Breast epithelium (tissue), 4 donors: ENCODE measurements at regions not wholly inside any gene's neighbourhood (a gene's known extent, or its start where the extent isn't known, plus 50 kb on each side); places are given as distances from the start of the nearest gene placed in this dataset.

Source experiments
- DNase-seq, 2 donors: peaks; one replicate each; pipeline ENCODE4 v3.0.0-alpha.2; 2019; ENCODE audit warnings: low spot score in 2 of 2
- H3K27ac ChIP-seq, 2 donors: fragments of 200-600 bp; sonication (generic) in 1 of 2; one replicate each; pipeline ENCODE4 v1.5.1; 2016 to 2019; ENCODE audit warnings: mild to moderate bottlenecking in 1 of 2
- H3K27me3 ChIP-seq, 2 donors: fragments of 200-600 bp; sonication (generic) in 1 of 2; one replicate each; pipeline versions ENCODE4 v1.5.1 to v1.6.0; 2017 to 2019; ENCODE audit warnings: control low read depth in 1 of 2, mild to moderate bottlenecking in 1 of 2
- H3K36me3 ChIP-seq: fragments of 200-600 bp; one replicate; pipeline ENCODE4 v1.5.1; 2019
- H3K4me1 ChIP-seq, 2 donors: fragments of 200-600 bp; sonication (generic); one replicate each; pipeline ENCODE4 v1.5.1; 2016 to 2019; ENCODE audit warnings: control low read depth in 1 of 2
- H3K4me3 ChIP-seq, 3 donors: fragments of 200-600 bp; sonication (generic); 1 replicate in 2 of 3; 2 replicates in 1 of 3; pipeline ENCODE4 v1.5.1; 2016 to 2019; ENCODE audit warnings: mild to moderate bottlenecking in 3 of 3, moderate library complexity in 2 of 3
- H3K9me3 ChIP-seq, 2 donors: fragments of 200-600 bp; sonication (generic) in 1 of 2; one replicate each; pipeline ENCODE4 v1.5.1; 2016 to 2019; ENCODE audit warnings: control low read depth in 1 of 2
- CTCF ChIP-seq, 3 donors: fragments of 450-650 bp; IDR thresholded peaks; one replicate each; pipeline ENCODE4 v1.5.1; 2016 to 2017; ENCODE audit warnings: antibody characterized with exemption in 3 of 3, mild to moderate bottlenecking in 3 of 3, moderate library complexity in 3 of 3
- POLR2A ChIP-seq: fragments of 450-650 bp; IDR thresholded peaks from one replicate; pipeline ENCODE4 v1.6.1; 2016; ENCODE audit warnings: antibody characterized with exemption, mild to moderate bottlenecking, moderate library complexity
- POLR2AphosphoS5 ChIP-seq, 3 donors: sonication (generic); formaldehyde crosslinking; IDR thresholded peaks; one replicate each; pipeline ENCODE4 v1.6.1; 2017; ENCODE audit warnings: antibody characterized with exemption in 3 of 3
- intact Hi-C: fragments of 100-400 bp; cut with DNase I; formaldehyde crosslinking; loops from one replicate; pipeline ENCODE4 v1.15.1; 2023; ENCODE audit warnings: low total_unique reads

GRCh38 chr18:28606686-28607085 is 429.8 kb upstream of the CDH2 start:
- H3K36me3 ChIP-seq, result no peaks in the 10 kb centered on the region
- no peak for DNase-seq
- H3K27me3 ChIP-seq, result no peaks in the 10 kb centered on the region
- H3K4me1 ChIP-seq, result no peaks in the 10 kb centered on the region
- no peaks in the 10 kb centered on the region for H3K9me3 ChIP-seq
- TF ChIP-seq POLR2AphosphoS5 (IDR thresholded peaks at IDR 0.05) (no peak), CTCF (IDR thresholded peaks at IDR 0.05) (no peak)
- intact Hi-C loops, result no loop called here
- H3K4me3 ChIP-seq, result no peak overlapping the region
- H3K27ac ChIP-seq, result no peak overlapping the region

- intact Hi-C loops, result no loop called here
- Histone ChIP-seq H3K27ac (no peak overlapping the region), H3K27me3 (no peaks in the 10 kb centered on the region), H3K4me3 (no peak overlapping the region), H3K9me3 (peaks cover 0 to 29% of the 10 kb centered on the region in 2 donors), H3K4me1 (no peaks in the 10 kb centered on the region), H3K36me3 (no peaks in the 10 kb centered on the region)
- TF ChIP-seq POLR2AphosphoS5 (IDR thresholded peaks at IDR 0.05) (no peak), CTCF (IDR thresholded peaks at IDR 0.05) (no peak), POLR2A (no peak)
- DNase-seq, result no peak
These were observed 425.5 kb upstream of the CDH2 start for GRCh38 chr18:28602391-28602790.

GRCh38 chr18:28594034-28594433 is 417.1 kb upstream of the CDH2 start:
- H3K4me1 ChIP-seq, result no peaks in the 10 kb centered on the region
- H3K27ac ChIP-seq, result no peak overlapping the region
- intact Hi-C loops, result no loop called here
- no peaks in the 10 kb centered on the region for H3K27me3 ChIP-seq
- no peak for TF ChIP-seq POLR2A
- peaks cover 0 to 10% of the 10 kb centered on the region in 2 donors for H3K9me3 ChIP-seq
- H3K4me3 ChIP-seq, result no peak overlapping the region
- DNase-seq, result no peak
- H3K36me3 ChIP-seq, result no peaks in the 10 kb centered on the region

- Histone ChIP-seq H3K4me3 (no peak overlapping the region), H3K27me3 (no peaks in the 10 kb centered on the region), H3K4me1 (no peaks in the 10 kb centered on the region), H3K36me3 (no peaks in the 10 kb centered on the region), H3K9me3 (no peaks in the 10 kb centered on the region), H3K27ac (no peak overlapping the region)
- no peak for DNase-seq
- no peak for TF ChIP-seq POLR2A
- TF ChIP-seq POLR2AphosphoS5 (IDR thresholded peaks at IDR 0.05), result no peak
- no peak for TF ChIP-seq CTCF (IDR thresholded peaks at IDR 0.05)
- intact Hi-C loops, result no loop called here
These were observed 412.1 kb upstream of the CDH2 start for GRCh38 chr18:28588884-28589549.

- no peaks in the 10 kb centered on the region for H3K4me1 ChIP-seq
- no peaks in the 10 kb centered on the region for H3K9me3 ChIP-seq
- DNase-seq, result no peak
- H3K27me3 ChIP-seq, result no peaks in the 10 kb centered on the region
- intact Hi-C loops, result no loop called here
- H3K27ac ChIP-seq, result no peak overlapping the region
- H3K4me3 ChIP-seq, result no peak overlapping the region
- no peak for TF ChIP-seq POLR2AphosphoS5 (IDR thresholded peaks at IDR 0.05)
- TF ChIP-seq CTCF (IDR thresholded peaks at IDR 0.05), result no peak
- TF ChIP-seq POLR2A, result no peak
- no peaks in the 10 kb centered on the region for H3K36me3 ChIP-seq
These were observed 407.8 kb upstream of the CDH2 start for GRCh38 chr18:28584731-28585130.

- Histone ChIP-seq H3K36me3 (no peaks in the 10 kb centered on the region), H3K27me3 (no peaks in the 10 kb centered on the region), H3K27ac (no peak overlapping the region), H3K9me3 (no peaks in the 10 kb centered on the region), H3K4me3 (no peak overlapping the region), H3K4me1 (no peaks in the 10 kb centered on the region)
- TF ChIP-seq POLR2A (no peak), CTCF (IDR thresholded peaks at IDR 0.05) (no peak)
- intact Hi-C loops, result no loop called here
- no peak for DNase-seq
These were observed 405.8 kb upstream of the CDH2 start for GRCh38 chr18:28582724-28583123.
